ENCODE measurements at regions not wholly inside any gene's neighbourhood (a gene's known extent, or its start where the extent isn't known, plus 50 kb on each side); places are given as distances from the start of the nearest gene placed in this dataset.

GRCh38 chr14:85479771-85480170, 50.2 kb upstream of the FLRT2 start:
- TF ChIP-seq, protein P1, sequence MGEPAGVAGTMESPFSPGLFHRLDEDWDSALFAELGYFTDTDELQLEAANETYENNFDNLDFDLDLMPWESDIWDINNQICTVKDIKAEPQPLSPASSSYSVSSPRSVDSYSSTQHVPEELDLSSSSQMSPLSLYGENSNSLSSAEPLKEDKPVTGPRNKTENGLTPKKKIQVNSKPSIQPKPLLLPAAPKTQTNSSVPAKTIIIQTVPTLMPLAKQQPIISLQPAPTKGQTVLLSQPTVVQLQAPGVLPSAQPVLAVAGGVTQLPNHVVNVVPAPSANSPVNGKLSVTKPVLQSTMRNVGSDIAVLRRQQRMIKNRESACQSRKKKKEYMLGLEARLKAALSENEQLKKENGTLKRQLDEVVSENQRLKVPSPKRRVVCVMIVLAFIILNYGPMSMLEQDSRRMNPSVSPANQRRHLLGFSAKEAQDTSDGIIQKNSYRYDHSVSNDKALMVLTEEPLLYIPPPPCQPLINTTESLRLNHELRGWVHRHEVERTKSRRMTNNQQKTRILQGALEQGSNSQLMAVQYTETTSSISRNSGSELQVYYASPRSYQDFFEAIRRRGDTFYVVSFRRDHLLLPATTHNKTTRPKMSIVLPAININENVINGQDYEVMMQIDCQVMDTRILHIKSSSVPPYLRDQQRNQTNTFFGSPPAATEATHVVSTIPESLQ (CRISPR knock-in tag; IDR thresholded peaks at IDR 0.05), result no peak
- TF ChIP-seq ELF4 (CRISPR knock-in tag; IDR thresholded peaks at IDR 0.05; ENCODE audit: low read depth) (no peak), ZNF317 (CRISPR knock-in tag; IDR thresholded peaks at IDR 0.05; ENCODE audit: borderline replicate concordance, low read depth) (no peak)

Measured in WTC11 (cell line).